OCI-LY1 (cell line): ENCODE measurements at regions not wholly inside any gene's neighbourhood (a gene's known extent, or its start where the extent isn't known, plus 50 kb on each side); places are given as distances from the start of the nearest gene placed in this dataset.

Experiments
- H2AFZ ChIP-seq: fragments of 200-600 bp; sonication (generic), shearing (Covaris generic); 2 replicates; pipeline ENCODE4 v1.6.0; 2014; ENCODE audit warnings: antibody characterized with exemption, mild to moderate bottlenecking, low read length
- H3F3A ChIP-seq: fragments of 200-600 bp; sonication (generic), shearing (Covaris generic); 2 replicates; pipeline ENCODE4 v1.6.0; 2014; ENCODE audit warnings: mild to moderate bottlenecking, antibody characterized with exemption, low read length, moderate library complexity; ENCODE audit not compliant: insufficient read depth
- H3K27ac ChIP-seq: fragments of 200-600 bp; sonication (generic); 2 replicates; pipeline ENCODE4 v1.5.1; 2014; ENCODE audit warnings: low read length, mixed run types, mild to moderate bottlenecking, low read depth; ENCODE audit not compliant: poor library complexity, severe bottlenecking
- H3K27me3 ChIP-seq: fragments of 200-600 bp; sonication (generic); 2 replicates; pipeline ENCODE4 v1.6.0; 2014; ENCODE audit warnings: antibody characterized with exemption, mild to moderate bottlenecking, low read length, moderate library complexity; ENCODE audit not compliant: insufficient read depth
- H3K36me3 ChIP-seq: fragments of 200-600 bp; sonication (generic); 2 replicates; pipeline ENCODE4 v1.6.1; 2014; ENCODE audit warnings: mild to moderate bottlenecking, antibody characterized with exemption, low read length, moderate library complexity, mixed read lengths; ENCODE audit not compliant: insufficient read depth
- H3K4me1 ChIP-seq: fragments of 200-600 bp; sonication (generic); 2 replicates; pipeline ENCODE4 v1.5.1; 2014; ENCODE audit warnings: mild to moderate bottlenecking, low read length, moderate library complexity; ENCODE audit not compliant: insufficient read depth, severe bottlenecking
- H3K4me2 ChIP-seq: fragments of 200-600 bp; sonication (generic), shearing (Covaris generic); 2 replicates; pipeline ENCODE4 v1.6.1; 2014; ENCODE audit warnings: low read length
- H3K4me3 ChIP-seq: fragments of 200-600 bp; sonication (generic); 2 replicates; pipeline ENCODE4 v1.5.1; 2014; ENCODE audit warnings: low read length, low read depth, mild to moderate bottlenecking, mixed read lengths; ENCODE audit not compliant: poor library complexity, severe bottlenecking
- H3K79me2 ChIP-seq: fragments of 200-600 bp; shearing (Covaris generic); 2 replicates; pipeline ENCODE4 v1.6.1; 2016; ENCODE audit warnings: mixed run types, low read length, mixed read lengths; ENCODE audit not compliant: insufficient read depth
- H3K9ac ChIP-seq: fragments of 200-600 bp; sonication (generic), shearing (Covaris generic); 2 replicates; pipeline ENCODE4 v1.6.1; 2014; ENCODE audit warnings: mild to moderate bottlenecking, low read length, mixed read lengths
- H3K9me2 ChIP-seq: fragments of 200-600 bp; sonication (generic), shearing (Covaris generic); 2 replicates; pipeline ENCODE4 v1.6.1; 2014; ENCODE audit warnings: low read depth, mild to moderate bottlenecking, low read length, mixed read lengths
- H3K9me3 ChIP-seq: fragments of 200-600 bp; shearing (Covaris generic); 2 replicates; pipeline ENCODE4 v1.6.1; 2014; ENCODE audit warnings: low read length, mixed read lengths
- H4K20me1 ChIP-seq: fragments of 200-600 bp; sonication (generic), shearing (Covaris generic); 2 replicates; pipeline ENCODE4 v1.6.0; 2016; ENCODE audit warnings: mild to moderate bottlenecking, low read length; ENCODE audit not compliant: insufficient read depth
- CTCF ChIP-seq: fragments of 200-600 bp; sonication (generic), shearing (Covaris generic); IDR thresholded peaks from 2 replicates; pipeline ENCODE4 v1.5.1; 2017; ENCODE audit warnings: mild to moderate bottlenecking, antibody characterized with exemption, low read length, moderate library complexity, mixed read lengths
- EZH2 ChIP-seq: fragments of 200-600 bp; sonication (generic), shearing (Covaris generic); IDR thresholded peaks from 2 replicates; pipeline ENCODE4 v1.8.0; 2017; ENCODE audit warnings: borderline replicate concordance, mixed run types, mild to moderate bottlenecking, antibody characterized with exemption, low read length, moderate library complexity, mixed read lengths

- no peak overlapping the region for H3K9ac ChIP-seq
- H3K4me1 ChIP-seq: peaks cover 7% of the 10 kb centered on the region
- peaks cover 10% of the 10 kb centered on the region; the same call in 1 of the 2 replicates for H3K9me3 ChIP-seq
- no peak for TF ChIP-seq EZH2
- no peak for TF ChIP-seq CTCF
- no peak overlapping the region for H3K4me2 ChIP-seq
- no peaks in the 10 kb centered on the region for H3K79me2 ChIP-seq
- H3K27me3 ChIP-seq: no peaks in the 10 kb centered on the region
- H3K27ac ChIP-seq: no peak overlapping the region
- H2AFZ ChIP-seq: no peak overlapping the region
- no peak overlapping the region for H3K4me3 ChIP-seq
- H4K20me1 ChIP-seq: no peaks in the 10 kb centered on the region
- H3K9me2 ChIP-seq: no peaks in the 10 kb centered on the region
- H3K36me3 ChIP-seq: no peaks in the 10 kb centered on the region
- H3F3A ChIP-seq: no peaks in the 10 kb centered on the region
These were observed 940.5 kb downstream of the CDH11 start for GRCh38 chr16:64181271-64181925.

- TF ChIP-seq CTCF: no peak
- TF ChIP-seq EZH2: no peak
These were observed 941.5 kb downstream of the CDH11 start for GRCh38 chr16:64180136-64180900.

GRCh38 chr16:64174327-64174726, 947.5 kb downstream of the CDH11 start:
- TF ChIP-seq EZH2: no peak
- no peak for TF ChIP-seq CTCF
- peak overlapping the region; percentile 51; the same call in 1 of the 2 replicates for H2AFZ ChIP-seq
- no peak overlapping the region for H3K4me2 ChIP-seq
- no peaks in the 10 kb centered on the region for H3K27me3 ChIP-seq
- no peaks in the 10 kb centered on the region for H3K36me3 ChIP-seq
- peak overlapping the region; percentile 90 for H3K27ac ChIP-seq
- peaks cover 10% of the 10 kb centered on the region; the same call in 1 of the 2 replicates for H3K9me3 ChIP-seq
- peak overlapping the region; percentile 12; the same call in 1 of the 2 replicates for H3K9ac ChIP-seq
- H4K20me1 ChIP-seq: no peaks in the 10 kb centered on the region
- peaks cover 42% of the 10 kb centered on the region for H3K4me1 ChIP-seq
- no peaks in the 10 kb centered on the region for H3F3A ChIP-seq
- no peak overlapping the region for H3K4me3 ChIP-seq
- no peaks in the 10 kb centered on the region for H3K79me2 ChIP-seq
- no peaks in the 10 kb centered on the region for H3K9me2 ChIP-seq

More at GRCh38 chr16:64180136-64180900, 941.5 kb downstream of the CDH11 start:
- H3F3A ChIP-seq: no peaks in the 10 kb centered on the region
- peaks cover 10% of the 10 kb centered on the region; the same call in 1 of the 2 replicates for H3K9me3 ChIP-seq
- no peak overlapping the region for H3K4me3 ChIP-seq
- no peaks in the 10 kb centered on the region for H3K36me3 ChIP-seq
- H3K27me3 ChIP-seq: no peaks in the 10 kb centered on the region
- no peak overlapping the region for H3K4me2 ChIP-seq
- H3K9me2 ChIP-seq: no peaks in the 10 kb centered on the region
- H3K79me2 ChIP-seq: no peaks in the 10 kb centered on the region
- H3K4me1 ChIP-seq: no peaks in the 10 kb centered on the region
- no peaks in the 10 kb centered on the region for H4K20me1 ChIP-seq
- no peak overlapping the region for H2AFZ ChIP-seq
- H3K27ac ChIP-seq: no peak overlapping the region
- no peak overlapping the region for H3K9ac ChIP-seq
